ENCODE measurements at regions not wholly inside any gene's neighbourhood (a gene's known extent, or its start where the extent isn't known, plus 50 kb on each side); places are given as distances from the start of the nearest gene placed in this dataset.
"Not testable (repeated sequence)": the region's sequence is repeated elsewhere in the genome, so short reads cannot be mapped to it uniquely, and the experiment has no call there.

DNA sequence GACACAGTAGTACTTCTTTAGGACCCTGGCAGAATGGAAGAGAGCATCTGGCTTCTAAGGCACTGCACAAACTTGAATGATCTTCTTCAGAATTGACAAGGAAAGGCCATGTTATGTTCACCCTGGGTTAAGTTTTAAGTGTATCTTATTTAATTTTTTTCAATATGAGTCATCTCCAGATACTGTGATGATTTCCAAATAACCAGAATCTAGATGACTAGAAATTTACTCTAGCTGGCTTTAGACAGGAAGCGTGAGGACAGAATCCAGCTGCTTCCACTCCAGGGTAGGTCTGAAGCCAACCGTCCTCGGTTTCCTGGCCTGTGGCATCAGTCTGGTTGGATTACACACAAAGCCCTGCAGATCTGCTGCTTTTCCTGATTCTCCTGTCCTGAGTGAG, 370.5 kb downstream of the BCL2L11 start:
- not testable (repeated sequence) for TF ChIP-seq POLR2A (IDR thresholded peaks at IDR 0.05; ENCODE audit: borderline replicate concordance, extremely low read depth, insufficient read depth, insufficient read length); POLR2AphosphoS5 (IDR thresholded peaks at IDR 0.05; ENCODE audit: low read depth, low read length)
- TF ChIP-seq, protein P1, sequence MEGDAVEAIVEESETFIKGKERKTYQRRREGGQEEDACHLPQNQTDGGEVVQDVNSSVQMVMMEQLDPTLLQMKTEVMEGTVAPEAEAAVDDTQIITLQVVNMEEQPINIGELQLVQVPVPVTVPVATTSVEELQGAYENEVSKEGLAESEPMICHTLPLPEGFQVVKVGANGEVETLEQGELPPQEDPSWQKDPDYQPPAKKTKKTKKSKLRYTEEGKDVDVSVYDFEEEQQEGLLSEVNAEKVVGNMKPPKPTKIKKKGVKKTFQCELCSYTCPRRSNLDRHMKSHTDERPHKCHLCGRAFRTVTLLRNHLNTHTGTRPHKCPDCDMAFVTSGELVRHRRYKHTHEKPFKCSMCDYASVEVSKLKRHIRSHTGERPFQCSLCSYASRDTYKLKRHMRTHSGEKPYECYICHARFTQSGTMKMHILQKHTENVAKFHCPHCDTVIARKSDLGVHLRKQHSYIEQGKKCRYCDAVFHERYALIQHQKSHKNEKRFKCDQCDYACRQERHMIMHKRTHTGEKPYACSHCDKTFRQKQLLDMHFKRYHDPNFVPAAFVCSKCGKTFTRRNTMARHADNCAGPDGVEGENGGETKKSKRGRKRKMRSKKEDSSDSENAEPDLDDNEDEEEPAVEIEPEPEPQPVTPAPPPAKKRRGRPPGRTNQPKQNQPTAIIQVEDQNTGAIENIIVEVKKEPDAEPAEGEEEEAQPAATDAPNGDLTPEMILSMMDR (IDR thresholded peaks at IDR 0.05 in 2 of 3, conservative IDR thresholded peaks at IDR 0.05 in 1 of 3; ENCODE audit: borderline replicate concordance in 1 of 3, insufficient read depth in 1 of 3, low read depth in 2 of 3, low read length in 2 of 3) = not testable (repeated sequence)
- TF ChIP-seq, protein P2, sequence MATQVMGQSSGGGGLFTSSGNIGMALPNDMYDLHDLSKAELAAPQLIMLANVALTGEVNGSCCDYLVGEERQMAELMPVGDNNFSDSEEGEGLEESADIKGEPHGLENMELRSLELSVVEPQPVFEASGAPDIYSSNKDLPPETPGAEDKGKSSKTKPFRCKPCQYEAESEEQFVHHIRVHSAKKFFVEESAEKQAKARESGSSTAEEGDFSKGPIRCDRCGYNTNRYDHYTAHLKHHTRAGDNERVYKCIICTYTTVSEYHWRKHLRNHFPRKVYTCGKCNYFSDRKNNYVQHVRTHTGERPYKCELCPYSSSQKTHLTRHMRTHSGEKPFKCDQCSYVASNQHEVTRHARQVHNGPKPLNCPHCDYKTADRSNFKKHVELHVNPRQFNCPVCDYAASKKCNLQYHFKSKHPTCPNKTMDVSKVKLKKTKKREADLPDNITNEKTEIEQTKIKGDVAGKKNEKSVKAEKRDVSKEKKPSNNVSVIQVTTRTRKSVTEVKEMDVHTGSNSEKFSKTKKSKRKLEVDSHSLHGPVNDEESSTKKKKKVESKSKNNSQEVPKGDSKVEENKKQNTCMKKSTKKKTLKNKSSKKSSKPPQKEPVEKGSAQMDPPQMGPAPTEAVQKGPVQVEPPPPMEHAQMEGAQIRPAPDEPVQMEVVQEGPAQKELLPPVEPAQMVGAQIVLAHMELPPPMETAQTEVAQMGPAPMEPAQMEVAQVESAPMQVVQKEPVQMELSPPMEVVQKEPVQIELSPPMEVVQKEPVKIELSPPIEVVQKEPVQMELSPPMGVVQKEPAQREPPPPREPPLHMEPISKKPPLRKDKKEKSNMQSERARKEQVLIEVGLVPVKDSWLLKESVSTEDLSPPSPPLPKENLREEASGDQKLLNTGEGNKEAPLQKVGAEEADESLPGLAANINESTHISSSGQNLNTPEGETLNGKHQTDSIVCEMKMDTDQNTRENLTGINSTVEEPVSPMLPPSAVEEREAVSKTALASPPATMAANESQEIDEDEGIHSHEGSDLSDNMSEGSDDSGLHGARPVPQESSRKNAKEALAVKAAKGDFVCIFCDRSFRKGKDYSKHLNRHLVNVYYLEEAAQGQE (IDR thresholded peaks at IDR 0.05; ENCODE audit: low read depth) = not testable (repeated sequence)

Data from HCT116 (cell line).